ENCODE measurements at regions not wholly inside any gene's neighbourhood (a gene's known extent, or its start where the extent isn't known, plus 50 kb on each side); places are given as distances from the start of the nearest gene placed in this dataset.

- DNase-seq (ENCODE audit: low read depth, low spot score) (no peak), FAIRE-seq (no peak)
- Histone ChIP-seq H3K9me1 (ENCODE audit: control insufficient read depth, extremely low read depth, insufficient read depth, low read length) (no peaks in the 10 kb centered on the region), H3K79me2 (ENCODE audit: control insufficient read depth, insufficient read depth, low read length) (no peaks in the 10 kb centered on the region), H3K9me3 (ENCODE audit: control insufficient read depth, low read depth, low read length) (no peaks in the 10 kb centered on the region), H2AFZ (ENCODE audit: control insufficient read depth, low read length) (no peak overlapping the region), H3K4me1 (ENCODE audit: control insufficient read depth, extremely low read depth, insufficient read depth, low read length) (peaks cover 25% of the 10 kb centered on the region), H3K4me2 (ENCODE audit: control insufficient read depth, extremely low read depth, insufficient read depth, low read depth, low read length) (no peak overlapping the region), H3K27ac (ENCODE audit: control insufficient read depth, insufficient read depth, low read length) (no peak overlapping the region), H4K20me1 (ENCODE audit: control insufficient read depth, extremely low read depth, insufficient read depth, low read length) (no peaks in the 10 kb centered on the region), H3K27me3 (ENCODE audit: control insufficient read depth, extremely low read depth, insufficient read depth, low read length) (no peaks in the 10 kb centered on the region), H3K4me3 (ENCODE audit: control insufficient read depth in 2 of 3, extremely low read depth in 1 of 3, insufficient read depth in 2 of 3, low read depth in 1 of 3, low read length in 3 of 3) (no peak overlapping the region), H3K36me3 (ENCODE audit: control insufficient read depth in 2 of 2, extremely low read depth in 1 of 2, insufficient read depth in 2 of 2, low read length in 2 of 2) (no peaks in the 10 kb centered on the region), H3K9ac (ENCODE audit: control insufficient read depth, extremely low read depth, insufficient read depth, low read length) (no peak overlapping the region)
- dilution Hi-C loops (cut with MboI; ENCODE audit: extremely low pct_ligation_motif_present, low sequenced_read_pairs): no loop called here
- TF ChIP-seq CTCF (optimal IDR thresholded peaks at IDR 0.05 in 1 of 3, IDR thresholded peaks at IDR 0.05 in 1 of 3, conservative IDR thresholded peaks at IDR 0.05 in 1 of 3; ENCODE audit: extremely low read depth in 1 of 3, insufficient read depth in 2 of 3, low read length in 3 of 3) (no peak), EZH2 (IDR thresholded peaks at IDR 0.05; ENCODE audit: low read length) (no peak)
Observed at GRCh38 chr2:42918671-42919318, 126.4 kb upstream of the HAAO start.

DNA sequence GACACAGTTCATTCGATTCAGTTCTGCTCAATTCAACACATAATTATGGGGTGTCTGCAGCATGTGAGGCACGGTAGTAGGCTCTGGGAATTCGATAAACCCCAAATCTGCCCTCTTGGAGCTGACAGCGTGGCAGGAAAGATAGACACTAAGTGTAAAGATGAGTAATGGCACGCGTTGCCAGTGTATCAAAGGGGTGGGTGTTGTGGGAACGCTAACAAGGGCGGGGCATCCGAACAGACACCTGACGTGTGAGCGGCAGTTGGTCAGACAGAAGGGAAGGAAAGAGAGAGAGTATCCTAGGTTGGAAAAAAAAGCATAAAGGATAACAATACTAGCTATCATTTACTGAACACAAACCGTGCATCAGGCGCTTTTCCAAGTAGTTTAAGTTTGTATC, 125.7 kb upstream of the HAAO start:
- no peak for FAIRE-seq
- Histone ChIP-seq H3K9me3 (ENCODE audit: control insufficient read depth, low read depth, low read length) (no peaks in the 10 kb centered on the region), H3K27ac (ENCODE audit: control insufficient read depth, insufficient read depth, low read length) (peak overlapping the region; percentile 56), H3K36me3 (ENCODE audit: control insufficient read depth in 2 of 2, extremely low read depth in 1 of 2, insufficient read depth in 2 of 2, low read length in 2 of 2) (no peaks in the 10 kb centered on the region), H3K4me2 (ENCODE audit: control insufficient read depth, extremely low read depth, insufficient read depth, low read depth, low read length) (peak overlapping the region; percentile 69), H3K9me1 (ENCODE audit: control insufficient read depth, extremely low read depth, insufficient read depth, low read length) (no peaks in the 10 kb centered on the region), H3K9ac (ENCODE audit: control insufficient read depth, extremely low read depth, insufficient read depth, low read length) (peak overlapping the region; percentile 36), H3K4me3 (ENCODE audit: control insufficient read depth in 2 of 3, extremely low read depth in 1 of 3, insufficient read depth in 2 of 3, low read depth in 1 of 3, low read length in 3 of 3) (peak overlapping the region in 1 of 3 experiments; percentile 36), H3K79me2 (ENCODE audit: control insufficient read depth, insufficient read depth, low read length) (no peaks in the 10 kb centered on the region), H2AFZ (ENCODE audit: control insufficient read depth, low read length) (no peak overlapping the region), H4K20me1 (ENCODE audit: control insufficient read depth, extremely low read depth, insufficient read depth, low read length) (no peaks in the 10 kb centered on the region), H3K4me1 (ENCODE audit: control insufficient read depth, extremely low read depth, insufficient read depth, low read length) (peaks cover 18% of the 10 kb centered on the region), H3K27me3 (ENCODE audit: control insufficient read depth, extremely low read depth, insufficient read depth, low read length) (no peaks in the 10 kb centered on the region)
- dilution Hi-C loops (cut with MboI; ENCODE audit: extremely low pct_ligation_motif_present, low sequenced_read_pairs): no loop called here
- TF ChIP-seq CTCF (optimal IDR thresholded peaks at IDR 0.05 in 1 of 3, IDR thresholded peaks at IDR 0.05 in 1 of 3, conservative IDR thresholded peaks at IDR 0.05 in 1 of 3; ENCODE audit: extremely low read depth in 1 of 3, insufficient read depth in 2 of 3, low read length in 3 of 3): no peak
- TF ChIP-seq EZH2 (IDR thresholded peaks at IDR 0.05; ENCODE audit: low read length): no peak
- peak; percentile 36 for DNase-seq (ENCODE audit: low read depth, low spot score)

Data from keratinocyte (primary cell).